Kidney epithelial cell (primary cell): ENCODE measurements at regions not wholly inside any gene's neighbourhood (a gene's known extent, or its start where the extent isn't known, plus 50 kb on each side); places are given as distances from the start of the nearest gene placed in this dataset.
"Not testable (repeated sequence)": the region's sequence is repeated elsewhere in the genome, so short reads cannot be mapped to it uniquely, and the experiment has no call there.

Source experiments
- DNase-seq: peaks from one replicate; pipeline ENCODE4 v3.0.0-alpha.2; 2010; ENCODE audit warnings: low read depth
- H3K27me3 ChIP-seq: 2 replicates; pipeline ENCODE4 v1.6.0; 2011; ENCODE audit warnings: low read length; ENCODE audit not compliant: control insufficient read depth, insufficient read depth
- H3K36me3 ChIP-seq: 2 replicates; pipeline ENCODE4 v1.5.1; 2011; ENCODE audit warnings: low read length; ENCODE audit not compliant: control insufficient read depth, insufficient read depth
- H3K4me3 ChIP-seq: 2 replicates; pipeline ENCODE4 v1.5.1; 2011; ENCODE audit warnings: low read depth, mild to moderate bottlenecking, control low read depth, low read length
- TF ChIP-seq, protein P1 (sequence below): IDR thresholded peaks from 2 replicates; pipeline ENCODE4 v1.5.1; 2011; ENCODE audit warnings: mild to moderate bottlenecking, moderate library complexity, low read length, control low read depth, inconsistent platforms; ENCODE audit not compliant: insufficient read depth, poor library complexity, severe bottlenecking

DNA sequence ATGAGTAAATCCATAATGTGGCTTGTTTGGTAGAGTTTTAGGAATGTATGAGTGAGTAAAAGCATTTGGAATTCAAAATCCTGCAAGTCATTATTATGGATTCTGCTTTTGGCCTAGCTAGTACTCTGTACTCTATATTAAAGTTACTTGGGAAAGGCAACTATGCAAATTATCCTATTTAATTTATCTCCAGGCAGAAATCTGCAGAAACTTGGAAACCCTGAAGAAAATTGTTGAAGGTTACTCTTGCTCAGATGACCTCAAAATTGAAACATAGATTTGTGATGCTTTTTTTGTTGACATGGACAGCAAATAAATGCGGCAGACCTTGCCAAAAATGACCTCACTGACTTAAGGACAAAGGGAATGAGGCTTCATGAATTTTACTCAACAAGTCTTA, 477.1 kb upstream of the EYS start:
- no peaks in the 10 kb centered on the region for H3K27me3 ChIP-seq
- TF ChIP-seq, protein P1, sequence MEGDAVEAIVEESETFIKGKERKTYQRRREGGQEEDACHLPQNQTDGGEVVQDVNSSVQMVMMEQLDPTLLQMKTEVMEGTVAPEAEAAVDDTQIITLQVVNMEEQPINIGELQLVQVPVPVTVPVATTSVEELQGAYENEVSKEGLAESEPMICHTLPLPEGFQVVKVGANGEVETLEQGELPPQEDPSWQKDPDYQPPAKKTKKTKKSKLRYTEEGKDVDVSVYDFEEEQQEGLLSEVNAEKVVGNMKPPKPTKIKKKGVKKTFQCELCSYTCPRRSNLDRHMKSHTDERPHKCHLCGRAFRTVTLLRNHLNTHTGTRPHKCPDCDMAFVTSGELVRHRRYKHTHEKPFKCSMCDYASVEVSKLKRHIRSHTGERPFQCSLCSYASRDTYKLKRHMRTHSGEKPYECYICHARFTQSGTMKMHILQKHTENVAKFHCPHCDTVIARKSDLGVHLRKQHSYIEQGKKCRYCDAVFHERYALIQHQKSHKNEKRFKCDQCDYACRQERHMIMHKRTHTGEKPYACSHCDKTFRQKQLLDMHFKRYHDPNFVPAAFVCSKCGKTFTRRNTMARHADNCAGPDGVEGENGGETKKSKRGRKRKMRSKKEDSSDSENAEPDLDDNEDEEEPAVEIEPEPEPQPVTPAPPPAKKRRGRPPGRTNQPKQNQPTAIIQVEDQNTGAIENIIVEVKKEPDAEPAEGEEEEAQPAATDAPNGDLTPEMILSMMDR: no peak
- DNase-seq: no peak
- H3K4me3 ChIP-seq: no peak overlapping the region
- H3K36me3 ChIP-seq: no peaks in the 10 kb centered on the region

DNA sequence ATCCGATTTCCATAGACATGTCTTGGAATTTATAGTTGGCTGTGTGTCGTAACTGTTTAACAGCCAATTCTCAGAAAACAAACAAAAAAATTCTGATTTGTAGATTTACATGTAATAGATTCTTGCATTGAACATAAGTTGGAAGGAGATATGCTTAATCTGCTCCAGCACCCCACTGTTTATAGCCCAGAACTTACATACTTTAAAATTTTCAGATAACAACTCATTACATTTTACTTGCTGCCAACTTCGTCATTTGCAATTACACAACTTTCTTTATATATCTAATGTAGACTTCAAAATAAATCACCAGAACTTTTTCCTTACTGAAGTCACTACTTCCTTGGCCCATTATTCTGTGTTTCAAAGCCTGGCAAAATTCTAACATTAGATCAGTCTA, 472.3 kb upstream of the EYS start:
- no peak for DNase-seq
- H3K4me3 ChIP-seq: no peak overlapping the region
- H3K27me3 ChIP-seq: no peaks in the 10 kb centered on the region
- TF ChIP-seq, protein P1: no peak
- H3K36me3 ChIP-seq: no peaks in the 10 kb centered on the region

DNA sequence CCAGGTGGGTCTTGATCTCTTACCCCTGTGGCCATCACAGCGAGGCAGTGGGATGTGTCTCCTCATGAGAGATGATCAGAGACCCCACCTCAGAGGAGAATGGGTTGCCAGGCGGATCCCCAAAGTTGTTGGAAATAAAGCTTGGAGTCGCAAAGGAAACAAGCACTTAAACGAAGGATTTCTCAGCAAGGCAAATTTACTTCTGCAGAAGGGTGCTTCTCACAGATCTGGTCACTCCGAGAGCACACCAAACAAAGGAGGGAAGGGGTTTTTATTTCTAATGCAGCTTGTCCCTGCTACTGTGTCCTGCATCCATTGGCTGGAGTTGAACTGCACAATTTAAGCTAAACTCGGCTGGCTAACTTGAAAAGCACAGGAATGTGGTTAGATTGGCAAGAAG, 466.6 kb upstream of the EYS start:
- TF ChIP-seq, protein P1: no peak
- Histone ChIP-seq H3K4me3 (no peak overlapping the region), H3K36me3 (no peaks in the 10 kb centered on the region), H3K27me3 (no peaks in the 10 kb centered on the region)
- no peak for DNase-seq

DNA sequence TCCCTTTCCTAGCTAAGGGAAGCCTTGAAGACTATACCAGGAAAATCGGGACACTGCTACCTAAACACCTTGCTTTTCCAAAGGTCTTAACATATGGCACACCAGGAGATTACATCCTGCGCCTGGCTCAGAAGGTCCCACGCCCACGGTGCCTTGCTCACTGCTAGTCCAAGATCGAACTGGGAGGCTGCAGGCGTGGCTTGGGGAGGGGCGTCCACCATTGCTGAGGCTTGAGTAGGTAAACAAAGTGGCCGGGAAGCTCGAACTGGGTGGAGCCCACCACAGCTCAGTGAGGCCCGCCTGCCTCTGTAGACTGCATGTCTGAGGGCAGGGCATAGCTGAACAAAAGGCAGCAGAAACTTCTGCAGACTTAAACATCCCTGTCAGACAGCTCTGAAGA, 459.7 kb upstream of the EYS start:
- DNase-seq, H3K4me3 ChIP-seq, H3K27me3 ChIP-seq, H3K36me3 ChIP-seq: not testable (repeated sequence)

DNA sequence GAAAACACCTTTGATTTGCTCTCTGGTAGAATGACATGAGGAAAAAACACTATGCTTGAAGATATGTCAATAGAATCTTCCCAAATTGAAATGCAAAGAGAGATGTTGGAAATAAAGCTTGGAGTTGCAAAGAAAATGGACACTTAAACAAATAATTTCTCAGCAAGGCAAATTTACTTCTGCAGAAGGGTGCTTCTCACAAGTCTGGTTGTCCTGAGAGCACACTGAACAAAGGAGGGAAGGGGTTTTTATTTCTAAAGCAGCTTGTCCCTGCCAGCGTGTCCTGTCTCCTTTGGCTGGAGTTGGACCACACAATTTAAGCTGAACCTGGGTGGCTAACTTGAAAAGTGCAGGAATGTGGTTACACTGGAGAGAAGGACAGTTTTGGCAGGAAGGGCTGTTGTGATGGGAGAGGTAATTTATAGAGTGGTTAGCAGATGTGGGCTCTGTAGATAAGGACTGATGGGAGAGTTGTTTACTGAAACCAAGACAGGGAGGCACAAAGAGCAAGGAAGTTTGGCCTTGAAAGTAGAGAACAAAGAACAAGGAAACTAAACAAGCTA, 454.6 kb upstream of the EYS start:
- Histone ChIP-seq H3K4me3 (no peak overlapping the region), H3K27me3 (no peaks in the 10 kb centered on the region), H3K36me3 (no peaks in the 10 kb centered on the region)
- no peak for DNase-seq
- TF ChIP-seq, protein P1: no peak

DNA sequence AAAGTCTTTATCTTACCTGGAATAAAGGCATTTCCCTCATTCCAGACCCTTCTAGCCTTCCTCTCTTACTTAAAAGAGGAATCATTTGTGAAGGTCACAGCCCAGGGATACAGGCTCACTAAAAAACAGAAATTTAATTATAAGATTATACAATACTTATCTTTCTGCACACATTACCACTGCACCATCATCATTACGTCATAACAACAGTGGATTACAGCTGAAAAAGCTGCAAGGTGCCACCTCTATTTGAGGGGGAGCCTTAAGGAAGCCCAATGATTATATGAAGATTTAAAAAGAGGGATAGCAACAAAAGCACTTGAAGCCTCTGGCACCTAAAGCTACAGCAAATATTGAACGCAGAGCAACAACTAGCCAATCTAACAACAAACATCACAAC, 452.9 kb upstream of the EYS start:
- no peak for DNase-seq
- Histone ChIP-seq H3K4me3 (no peak overlapping the region), H3K27me3 (no peaks in the 10 kb centered on the region), H3K36me3 (no peaks in the 10 kb centered on the region)
- TF ChIP-seq, protein P1: no peak
